ENCODE measurements at regions not wholly inside any gene's neighbourhood (a gene's known extent, or its start where the extent isn't known, plus 50 kb on each side); places are given as distances from the start of the nearest gene placed in this dataset.
"Not testable (repeated sequence)": the region's sequence is repeated elsewhere in the genome, so short reads cannot be mapped to it uniquely, and the experiment has no call there.

- not testable (repeated sequence) for DNase-seq
Measured at GRCh38 chr2:91685541-91685940, 2994.1 kb downstream of the RPIA start.

- DNase-seq, result not testable (repeated sequence)
Measured at GRCh38 chr2:91686046-91686445, 2994.6 kb downstream of the RPIA start.

Measured in stimulated activated CD4-positive, alpha-beta T cell treated with anti-CD3 and anti-CD28 coated beads, Interleukin-4, amount 100 ng/mL, for 4 hours (primary cell).